ENCODE measurements at regions not wholly inside any gene's neighbourhood (a gene's known extent, or its start where the extent isn't known, plus 50 kb on each side); places are given as distances from the start of the nearest gene placed in this dataset.

- TF ChIP-seq CTCF (conservative IDR thresholded peaks at IDR 0.05; ENCODE audit: low read length) (peak; percentile 40; the same call in 1 of the 2 replicates), EZH2phosphoT487 (IDR thresholded peaks at IDR 0.05; ENCODE audit: borderline replicate concordance, low read depth, low read length) (no peak)
Measured at GRCh38 chr9:73079326-73079725, 72.3 kb upstream of the ANXA1 start.
